Nephron (organoid): ENCODE measurements at regions not wholly inside any gene's neighbourhood (a gene's known extent, or its start where the extent isn't known, plus 50 kb on each side); places are given as distances from the start of the nearest gene placed in this dataset.

Experiments used
- H3K27ac Mint-ChIP-seq, 3 experiments: 2 replicates each; pipeline ENCODE4 v1.8.0; 2020; ENCODE audit warnings: mixed read lengths in 3 of 3, mild to moderate bottlenecking in 2 of 3, moderate library complexity in 1 of 3
- H3K27me3 Mint-ChIP-seq: 2 replicates; pipeline ENCODE4 v1.8.0; 2021; ENCODE audit warnings: low read depth, mild to moderate bottlenecking, moderate library complexity, mixed read lengths
- H3K36me3 Mint-ChIP-seq: 2 replicates; pipeline ENCODE4 v1.8.0; 2020; ENCODE audit warnings: low read depth, mixed read lengths
- H3K4me1 Mint-ChIP-seq: 2 replicates; pipeline ENCODE4 v1.8.0; 2020; ENCODE audit warnings: mixed read lengths
- H3K4me3 Mint-ChIP-seq, 3 experiments: 2 replicates each; pipeline ENCODE4 v1.8.0; 2020; ENCODE audit warnings: mild to moderate bottlenecking in 3 of 3, mixed read lengths in 3 of 3, moderate library complexity in 2 of 3
- H3K9me3 Mint-ChIP-seq: 2 replicates; pipeline ENCODE4 v1.8.0; 2020; ENCODE audit warnings: mixed read lengths
- CTCF ChIP-seq, 3 experiments: fragments of 200-600 bp; sonication (generic); IDR thresholded peaks; one replicate each; pipeline ENCODE4 v1.5.0; 2021; ENCODE audit warnings: antibody characterized with exemption in 3 of 3; ENCODE audit not compliant: unreplicated experiment in 3 of 3

GRCh38 chr1:55560266-55560665, 345.1 kb upstream of the USP24 start:
- H3K36me3 Mint-ChIP-seq = peaks cover 4% of the 10 kb centered on the region
- H3K27me3 Mint-ChIP-seq = no peaks in the 10 kb centered on the region
- H3K9me3 Mint-ChIP-seq = peaks cover 9% of the 10 kb centered on the region
- H3K4me1 Mint-ChIP-seq = peaks cover 48% of the 10 kb centered on the region
- H3K27ac Mint-ChIP-seq = peak overlapping the region; percentile 52 to 84 (median 59)
- TF ChIP-seq CTCF (IDR thresholded peaks at IDR 0.05; ENCODE audit: unreplicated experiment in 3 of 3) = no peak
- H3K4me3 Mint-ChIP-seq = no peak overlapping the region

DNA sequence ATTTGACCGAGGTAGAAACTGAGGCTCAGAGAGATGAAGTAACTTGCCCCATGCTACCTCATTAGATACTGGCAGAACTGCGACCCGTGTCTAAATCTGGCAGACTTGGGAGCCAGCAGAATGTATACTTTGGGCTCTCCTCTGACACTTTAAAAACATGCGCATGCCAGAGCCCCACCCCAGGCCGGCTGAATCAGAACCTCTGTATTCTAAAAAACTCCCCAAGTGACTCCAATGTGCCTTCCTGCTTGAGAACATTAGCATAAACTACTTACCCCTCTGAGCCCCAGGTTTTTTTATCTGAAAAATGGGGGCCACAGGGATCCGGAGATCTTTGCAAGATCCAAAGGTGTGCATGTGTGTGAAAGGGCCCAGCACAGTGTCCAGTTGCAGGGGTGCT, 344.7 kb upstream of the USP24 start:
- no peaks in the 10 kb centered on the region for H3K27me3 Mint-ChIP-seq
- peaks cover 4% of the 10 kb centered on the region for H3K36me3 Mint-ChIP-seq
- TF ChIP-seq CTCF (IDR thresholded peaks at IDR 0.05; ENCODE audit: unreplicated experiment in 3 of 3) = no peak
- no peak overlapping the region for H3K4me3 Mint-ChIP-seq
- peaks cover 7% of the 10 kb centered on the region for H3K9me3 Mint-ChIP-seq
- peaks cover 48% of the 10 kb centered on the region for H3K4me1 Mint-ChIP-seq
- H3K27ac Mint-ChIP-seq = peak overlapping the region; percentile 52 to 84 (median 59)

- no peak for TF ChIP-seq CTCF (IDR thresholded peaks at IDR 0.05; ENCODE audit: unreplicated experiment in 3 of 3)
- H3K27ac Mint-ChIP-seq = peak overlapping the region; percentile 6 to 33 (median 28)
- H3K36me3 Mint-ChIP-seq = peaks cover 4% of the 10 kb centered on the region
Observed at GRCh38 chr1:55559161-55559611, 344.0 kb upstream of the USP24 start.

DNA sequence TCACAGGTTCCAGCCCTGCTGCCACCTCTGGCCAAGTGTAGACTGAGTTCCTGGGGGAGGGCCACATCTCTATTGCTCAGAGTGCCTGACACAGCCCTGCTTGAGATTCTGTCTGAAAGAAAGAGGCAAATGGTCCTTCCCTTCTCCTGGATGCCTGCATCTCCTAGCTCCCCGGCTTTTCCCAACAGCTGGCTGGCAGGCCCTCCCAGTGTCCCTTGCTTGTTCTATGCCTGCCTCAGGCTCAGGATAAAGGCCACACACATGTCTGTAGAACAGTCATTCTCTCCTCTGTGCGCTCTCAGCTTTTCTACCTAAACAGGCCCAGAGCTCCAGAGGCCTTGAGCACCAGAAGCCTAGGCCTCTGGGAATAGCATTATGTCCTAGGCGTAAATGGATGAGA, 343.4 kb upstream of the USP24 start:
- TF ChIP-seq CTCF (IDR thresholded peaks at IDR 0.05; ENCODE audit: unreplicated experiment in 3 of 3) = no peak
- Mint-ChIP-seq H3K4me1 (peaks cover 48% of the 10 kb centered on the region), H3K4me3 (no peak overlapping the region), H3K27me3 (no peaks in the 10 kb centered on the region), H3K9me3 (peaks cover 7% of the 10 kb centered on the region), H3K27ac (peak overlapping the region in 1 of 3 experiments; percentile 33), H3K36me3 (peaks cover 4% of the 10 kb centered on the region)

More at GRCh38 chr1:55559161-55559611, 344.0 kb upstream of the USP24 start:
- Mint-ChIP-seq H3K4me1 (peaks cover 48% of the 10 kb centered on the region), H3K9me3 (peaks cover 7% of the 10 kb centered on the region), H3K4me3 (no peak overlapping the region), H3K27me3 (no peaks in the 10 kb centered on the region)

DNA sequence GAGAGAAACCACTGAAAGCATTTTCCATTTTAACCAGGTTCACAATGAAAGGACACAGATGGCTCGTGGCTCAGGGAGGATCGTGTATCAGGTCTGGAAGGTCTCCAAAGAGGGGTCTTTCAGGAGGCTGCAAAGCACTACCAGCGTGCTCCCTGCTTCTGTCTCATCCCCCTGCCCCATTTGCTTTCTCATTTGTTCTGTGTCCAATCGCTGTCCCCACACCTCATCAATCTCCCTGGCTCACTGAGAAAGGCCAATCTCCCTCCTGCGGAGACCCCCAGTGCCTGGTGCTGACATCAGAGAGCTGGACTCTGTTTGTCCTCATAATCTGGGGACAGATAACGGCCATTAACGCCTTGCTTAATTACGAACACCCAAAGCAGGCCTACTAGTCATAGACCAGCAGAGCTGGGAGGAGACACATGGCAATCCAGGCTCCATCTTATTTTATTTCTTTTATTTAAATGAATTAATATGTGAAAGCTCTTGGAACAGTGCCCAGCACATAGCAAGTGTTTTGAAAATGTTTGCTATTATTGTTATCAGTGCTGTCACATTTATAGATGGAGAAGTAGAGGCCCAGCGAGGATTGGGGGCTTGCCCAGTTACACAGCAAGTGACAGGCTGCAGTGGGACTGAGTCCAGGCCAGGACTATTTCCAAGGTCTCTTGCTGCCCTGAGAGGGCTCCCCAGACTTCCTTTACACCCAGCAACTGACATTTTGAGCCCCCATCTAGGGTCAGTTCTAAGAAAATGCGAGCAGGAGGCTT, 341.0 kb upstream of the USP24 start:
- H3K27ac Mint-ChIP-seq = peak overlapping the region in 2 of 3 experiments; percentile 35 to 78
- H3K4me3 Mint-ChIP-seq = no peak overlapping the region
- H3K4me1 Mint-ChIP-seq = peaks cover 48% of the 10 kb centered on the region
- TF ChIP-seq CTCF (IDR thresholded peaks at IDR 0.05; ENCODE audit: unreplicated experiment in 3 of 3) = no peak
- no peaks in the 10 kb centered on the region for H3K27me3 Mint-ChIP-seq
- H3K36me3 Mint-ChIP-seq = no peaks in the 10 kb centered on the region
- peaks cover 3% of the 10 kb centered on the region for H3K9me3 Mint-ChIP-seq

- Mint-ChIP-seq H3K27me3 (no peaks in the 10 kb centered on the region), H3K4me1 (peaks cover 42% of the 10 kb centered on the region), H3K4me3 (no peak overlapping the region), H3K27ac (no peak overlapping the region), H3K9me3 (peaks cover 3% of the 10 kb centered on the region), H3K36me3 (no peaks in the 10 kb centered on the region)
- no peak for TF ChIP-seq CTCF (IDR thresholded peaks at IDR 0.05; ENCODE audit: unreplicated experiment in 3 of 3)
Observed at GRCh38 chr1:55554611-55555010, 339.4 kb upstream of the USP24 start.
